ENCODE measurements at regions not wholly inside any gene's neighbourhood (a gene's known extent, or its start where the extent isn't known, plus 50 kb on each side); places are given as distances from the start of the nearest gene placed in this dataset.

DNA sequence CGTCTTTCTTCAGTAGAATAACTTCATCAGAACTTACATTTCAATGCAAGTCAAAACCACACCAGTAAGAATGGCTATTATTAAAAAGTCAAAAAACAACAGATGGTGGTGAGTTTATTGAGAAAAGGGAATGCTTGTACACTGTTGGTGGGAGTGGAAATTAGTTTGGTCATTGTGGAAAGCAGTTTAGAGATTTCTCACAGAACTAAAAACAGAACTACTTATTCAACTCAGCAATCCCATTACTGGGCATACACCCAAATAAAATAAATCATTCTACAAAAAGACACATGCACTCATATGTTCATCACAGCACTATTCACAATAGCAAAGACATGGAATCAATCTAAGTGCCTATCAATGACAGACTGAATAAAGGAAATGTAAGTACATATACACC, 231.2 kb downstream of the NHLRC3 start:
- no peak overlapping the region for H3K4me3 ChIP-seq (ENCODE audit: low read depth, low read length)
- TF ChIP-seq, protein P1, sequence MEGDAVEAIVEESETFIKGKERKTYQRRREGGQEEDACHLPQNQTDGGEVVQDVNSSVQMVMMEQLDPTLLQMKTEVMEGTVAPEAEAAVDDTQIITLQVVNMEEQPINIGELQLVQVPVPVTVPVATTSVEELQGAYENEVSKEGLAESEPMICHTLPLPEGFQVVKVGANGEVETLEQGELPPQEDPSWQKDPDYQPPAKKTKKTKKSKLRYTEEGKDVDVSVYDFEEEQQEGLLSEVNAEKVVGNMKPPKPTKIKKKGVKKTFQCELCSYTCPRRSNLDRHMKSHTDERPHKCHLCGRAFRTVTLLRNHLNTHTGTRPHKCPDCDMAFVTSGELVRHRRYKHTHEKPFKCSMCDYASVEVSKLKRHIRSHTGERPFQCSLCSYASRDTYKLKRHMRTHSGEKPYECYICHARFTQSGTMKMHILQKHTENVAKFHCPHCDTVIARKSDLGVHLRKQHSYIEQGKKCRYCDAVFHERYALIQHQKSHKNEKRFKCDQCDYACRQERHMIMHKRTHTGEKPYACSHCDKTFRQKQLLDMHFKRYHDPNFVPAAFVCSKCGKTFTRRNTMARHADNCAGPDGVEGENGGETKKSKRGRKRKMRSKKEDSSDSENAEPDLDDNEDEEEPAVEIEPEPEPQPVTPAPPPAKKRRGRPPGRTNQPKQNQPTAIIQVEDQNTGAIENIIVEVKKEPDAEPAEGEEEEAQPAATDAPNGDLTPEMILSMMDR (IDR thresholded peaks at IDR 0.05; ENCODE audit: insufficient read depth, low read length), result no peak
- DNase-seq (ENCODE audit: low read depth), result no peak

DNA sequence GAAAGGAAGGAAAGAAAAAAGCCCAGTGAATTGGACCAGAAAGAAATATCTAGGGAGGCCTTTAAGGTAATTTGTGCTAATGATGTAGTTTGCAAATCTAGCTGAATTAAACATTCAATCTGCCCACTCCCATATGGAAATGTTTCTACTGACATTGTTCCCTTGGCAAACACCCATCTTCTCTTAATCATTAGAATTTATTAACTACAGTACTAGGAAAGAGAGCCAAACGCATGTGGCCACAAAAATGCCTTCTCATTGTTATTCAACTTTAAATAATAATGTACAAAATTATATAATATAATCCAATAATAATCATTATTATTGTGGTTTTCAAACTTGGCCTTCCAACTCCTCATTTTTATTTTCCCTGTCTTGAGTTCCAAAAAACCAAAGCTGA, 234.7 kb downstream of the NHLRC3 start:
- no peak for DNase-seq (ENCODE audit: low read depth)
- TF ChIP-seq, protein P1 (IDR thresholded peaks at IDR 0.05; ENCODE audit: insufficient read depth, low read length), result no peak
- no peak overlapping the region for H3K4me3 ChIP-seq (ENCODE audit: low read depth, low read length)

DNA sequence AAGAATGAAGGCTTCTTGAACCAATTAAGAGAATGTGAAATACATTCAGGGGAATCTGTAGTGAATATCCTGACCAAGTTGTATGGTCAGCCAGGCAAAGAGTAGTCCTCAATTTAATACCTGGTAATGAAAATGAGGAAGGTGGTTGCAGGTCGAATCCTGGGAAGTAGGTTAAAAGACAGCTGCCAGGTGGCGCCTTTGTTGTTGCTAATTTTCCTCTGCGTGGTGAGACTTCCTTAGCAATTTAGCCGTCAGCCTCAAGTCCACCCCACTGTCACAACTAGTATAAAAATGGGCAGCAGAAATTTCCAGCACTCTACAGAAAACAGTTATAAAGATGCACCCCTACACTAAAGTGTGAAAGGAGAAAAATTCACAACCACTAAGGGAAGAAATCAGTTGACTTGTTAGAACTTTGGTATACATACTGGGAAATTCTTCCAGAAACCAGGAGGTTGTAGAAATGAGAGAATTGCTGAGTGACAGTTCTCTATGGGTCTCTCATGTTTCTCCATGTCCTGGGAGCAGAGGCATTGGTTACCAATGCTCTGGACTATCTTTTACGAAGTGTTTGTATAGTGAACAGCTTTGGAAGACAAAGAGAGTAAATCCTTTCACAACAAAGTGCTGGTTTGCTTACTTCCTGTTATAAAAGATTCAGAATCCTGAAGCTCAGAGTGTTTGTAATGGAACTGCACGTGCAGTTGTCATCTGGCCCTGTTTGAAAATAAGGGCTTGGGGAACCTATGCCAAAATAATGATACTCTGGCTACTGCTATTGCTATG, 235.9 kb downstream of the NHLRC3 start:
- TF ChIP-seq, protein P1 (IDR thresholded peaks at IDR 0.05; ENCODE audit: insufficient read depth, low read length), result no peak
- no peak overlapping the region for H3K4me3 ChIP-seq (ENCODE audit: low read depth, low read length)
- DNase-seq (ENCODE audit: low read depth), result peak; percentile 38

DNA sequence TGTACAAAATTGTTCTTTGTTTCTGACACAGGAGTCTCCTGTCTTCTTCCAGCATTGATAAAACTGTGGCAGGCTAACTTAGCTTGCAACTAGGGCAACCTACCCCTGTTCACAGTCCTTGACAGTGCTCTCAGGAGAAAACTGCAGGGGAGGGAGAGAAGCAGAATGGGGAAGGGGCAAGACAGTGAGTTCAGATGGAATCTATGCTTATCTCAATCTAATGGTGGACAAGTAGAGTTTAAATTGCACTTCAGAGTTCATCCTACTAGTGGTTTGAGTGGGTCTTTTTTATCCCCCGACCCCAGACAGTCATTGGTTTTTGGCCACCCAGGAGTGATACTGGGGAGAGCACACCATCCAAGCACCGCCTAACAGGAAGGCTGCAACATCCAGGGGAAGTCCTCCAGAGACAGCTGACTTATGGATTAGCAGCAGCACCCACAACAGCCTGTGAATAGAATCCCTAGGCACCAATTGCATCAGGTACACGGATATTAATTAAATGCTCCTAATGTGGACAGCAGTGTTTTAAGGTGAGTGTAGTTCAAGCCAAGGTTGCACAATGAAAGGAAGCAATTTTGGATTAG, 236.6 kb downstream of the NHLRC3 start:
- no peak overlapping the region for H3K4me3 ChIP-seq (ENCODE audit: low read depth, low read length)
- no peak for DNase-seq (ENCODE audit: low read depth)
- TF ChIP-seq, protein P1 (IDR thresholded peaks at IDR 0.05; ENCODE audit: insufficient read depth, low read length), result no peak

DNA sequence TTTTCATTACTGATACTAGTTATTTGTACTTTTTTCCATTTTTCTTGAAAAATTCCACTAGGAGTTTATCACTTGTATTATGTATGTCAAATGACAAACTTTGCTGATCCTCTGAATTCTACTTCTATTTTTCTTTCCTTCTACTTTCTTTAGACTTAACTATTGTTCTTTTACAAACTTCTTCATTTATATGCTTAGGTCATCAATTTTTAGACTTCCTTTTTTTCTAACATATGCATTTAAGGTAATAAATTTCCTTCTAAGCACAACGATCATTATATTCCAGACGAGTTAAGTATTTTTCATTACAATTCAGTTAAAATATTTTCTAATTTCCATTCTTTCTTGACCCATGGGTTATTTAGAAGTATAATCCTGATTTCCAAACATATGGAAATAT, 240.8 kb downstream of the NHLRC3 start:
- no peak overlapping the region for H3K4me3 ChIP-seq (ENCODE audit: low read depth, low read length)
- TF ChIP-seq, protein P1 (IDR thresholded peaks at IDR 0.05; ENCODE audit: insufficient read depth, low read length), result no peak
- no peak for DNase-seq (ENCODE audit: low read depth)

DNA sequence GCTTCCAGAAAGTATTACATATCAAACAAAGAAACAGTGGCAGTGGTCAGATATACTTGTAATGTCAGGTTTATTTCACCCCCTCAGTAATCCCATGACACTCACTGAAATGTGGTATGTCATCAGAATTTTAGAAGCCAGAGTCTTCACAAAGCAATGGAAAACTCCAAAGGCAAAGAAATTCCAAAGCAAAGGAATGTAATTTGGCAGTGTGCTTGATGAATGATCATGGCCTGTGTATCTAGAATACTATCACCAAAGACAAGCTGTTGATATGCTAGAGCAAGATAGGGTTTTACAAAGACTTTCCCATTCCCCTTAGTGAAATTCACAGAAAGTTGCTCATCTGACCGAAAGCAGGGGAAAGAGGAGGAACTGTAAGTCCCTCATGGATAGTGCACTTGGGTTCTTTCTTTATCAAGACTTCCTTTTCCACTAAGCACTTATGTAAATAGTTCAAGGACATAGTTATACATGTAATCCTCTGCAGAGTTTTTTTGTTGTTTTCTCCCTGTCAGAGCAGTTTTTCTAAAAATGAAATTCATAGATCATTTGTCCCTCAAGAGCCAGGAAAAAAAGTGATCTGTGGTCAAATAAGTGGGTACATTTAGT, 243.4 kb downstream of the NHLRC3 start:
- peak; percentile 44 for DNase-seq (ENCODE audit: low read depth)
- no peak overlapping the region for H3K4me3 ChIP-seq (ENCODE audit: low read depth, low read length)
- TF ChIP-seq, protein P1 (IDR thresholded peaks at IDR 0.05; ENCODE audit: insufficient read depth, low read length), result no peak

Data from fibroblast of the aortic adventitia (primary cell).